Psoas muscle (tissue), 7 donors: ENCODE measurements at regions not wholly inside any gene's neighbourhood (a gene's known extent, or its start where the extent isn't known, plus 50 kb on each side); places are given as distances from the start of the nearest gene placed in this dataset.

Experiments
- ATAC-seq, 4 donors: fragments of 200-7000 bp; cut with Tn5 transposase; one replicate each; pipeline ENCODE4 v1.9.1; 2020; ENCODE audit warnings: moderate library complexity in 3 of 4, mild to moderate bottlenecking in 2 of 4
- DNase-seq, 2 donors: peaks; one replicate each; pipeline ENCODE4 v3.0.0-alpha.2; 2020
- H3K27ac ChIP-seq: fragments of 200-600 bp; one replicate; pipeline ENCODE4 v1.8.0; 2022
- H3K27me3 ChIP-seq, 3 donors: fragments of 200-600 bp in 1 of 3; one replicate each; pipeline versions ENCODE4 v1.6.1 to v1.8.0; 2013 to 2022; ENCODE audit warnings: low read length in 2 of 3, mild to moderate bottlenecking in 2 of 3, moderate library complexity in 1 of 3; ENCODE audit not compliant: insufficient read depth in 3 of 3
- H3K36me3 ChIP-seq, 2 donors: fragments of 200-600 bp in 1 of 2; one replicate each; pipeline versions ENCODE4 v1.6.1 to v1.8.0; 2013 to 2022; ENCODE audit warnings: low read depth in 1 of 2, mild to moderate bottlenecking in 1 of 2, moderate library complexity in 1 of 2; ENCODE audit not compliant: insufficient read depth in 1 of 2
- H3K4me1 ChIP-seq: fragments of 200-600 bp; one replicate; pipeline ENCODE4 v1.8.0; 2022
- H3K4me3 ChIP-seq: fragments of 200-600 bp; one replicate; pipeline ENCODE4 v1.8.0; 2022; ENCODE audit warnings: mild to moderate bottlenecking
- H3K9me3 ChIP-seq: fragments of 200-600 bp; one replicate; pipeline ENCODE4 v1.8.0; 2022
- CTCF ChIP-seq: fragments of 200-600 bp; IDR thresholded peaks from one replicate; pipeline ENCODE4 v1.8.0; 2022; ENCODE audit warnings: antibody characterized with exemption
- WGBS, 3 donors: extraction: QIAGEN DNeasy Blood & Tissue Kit; methylation state at CpG; one replicate each; pipeline versions ENCODE4 v1.1.6 to v1.1.7; 2013; 5-methylcytosine and 5-hydroxymethylcytosine counted together
- intact Hi-C, 2 donors: fragments of 100-400 bp; cut with DNase I; formaldehyde crosslinking; loops; one replicate each; pipeline versions ENCODE4 v1.11.0 to v1.14.2; 2022
- donor health status: healthy with polysubstance abuse.
- donor health status: DM: no; HTN: no; CAD: no; lungs with moderate emphysema.
- donor health status: Bipolar disorder and iron deficiency.
- donor health status: healthy.
- donor health status: DM: yes; HTN: yes; CAD: no.
- donor health status: DM: no; HTN: no; CAD: no.
- donor health status: DM: yes; HTN: yes; CAD: no.

DNA sequence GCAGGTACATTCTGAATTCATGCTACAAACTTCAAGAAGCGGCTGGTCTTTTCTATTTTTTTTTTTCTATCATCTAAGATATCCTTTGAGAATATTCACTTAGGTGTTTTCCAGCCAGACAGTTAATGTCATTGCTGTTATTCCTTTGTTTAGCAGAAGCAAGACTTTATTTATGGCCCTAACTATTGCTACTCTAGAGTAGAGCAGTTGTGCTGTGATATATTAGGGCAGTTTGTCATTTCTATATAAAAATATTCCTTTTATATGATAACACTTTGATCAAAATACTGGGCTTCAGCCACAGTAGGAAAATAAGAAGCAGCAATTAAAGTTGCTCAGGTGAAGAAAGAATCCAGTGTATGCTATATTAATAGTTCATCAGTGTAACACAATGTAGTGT lies 959.3 kb downstream of the NCAM2 start:
- no peak for TF ChIP-seq CTCF
- Histone ChIP-seq H3K9me3 (no peaks in the 10 kb centered on the region), H3K27ac (no peak overlapping the region), H3K27me3 (no peaks in the 10 kb centered on the region), H3K4me1 (no peaks in the 10 kb centered on the region), H3K4me3 (no peak overlapping the region), H3K36me3 (no peaks in the 10 kb centered on the region)
- no peak for ATAC-seq
- no peak for DNase-seq
- WGBS, 3 donors: 83 to 100% (median 94%) methylated on average over 1 of the region's 1 CpG
- intact Hi-C loops: no loop called here

GRCh38 chr21:21963911-21964310 lies 965.7 kb downstream of the NCAM2 start:
- H3K9me3 ChIP-seq: peaks cover 6% of the 10 kb centered on the region
- WGBS, 3 donors: 22 to 39% (median 31%) methylated on average over 1 of the region's 1 CpG
- H3K4me1 ChIP-seq: no peaks in the 10 kb centered on the region
- ATAC-seq: no peak
- H3K4me3 ChIP-seq: no peak overlapping the region
- H3K27me3 ChIP-seq: no peaks in the 10 kb centered on the region
- no peak for DNase-seq
- no peak for TF ChIP-seq CTCF
- intact Hi-C loops: no loop called here
- no peaks in the 10 kb centered on the region for H3K36me3 ChIP-seq
- H3K27ac ChIP-seq: no peak overlapping the region

DNA sequence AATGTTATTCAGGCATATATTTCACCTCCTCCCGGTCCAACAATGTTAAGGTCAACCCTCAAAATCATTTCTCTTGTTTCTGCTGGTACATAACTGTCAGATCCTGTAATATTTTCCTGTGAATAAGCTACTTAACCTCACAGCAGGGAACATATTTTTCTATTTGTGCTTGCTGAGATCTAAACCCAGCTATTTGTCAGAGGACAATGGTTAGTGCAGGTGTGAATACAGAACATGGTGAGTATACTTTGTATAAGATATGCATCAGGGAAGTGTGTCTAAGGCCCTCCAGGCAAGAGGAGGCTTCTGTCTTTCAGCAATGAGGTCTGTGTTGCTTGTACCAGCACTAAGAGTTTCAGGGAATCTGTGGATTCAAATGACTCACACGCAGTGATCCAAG lies 970.6 kb downstream of the NCAM2 start:
- intact Hi-C loops: no loop called here

GRCh38 chr21:21969211-21969610 lies 971.0 kb downstream of the NCAM2 start:
- intact Hi-C loops: no loop called here
- WGBS, 3 donors: 30 to 39% (median 30%) methylated on average over 2 of the region's 2 CpGs
- no peak for TF ChIP-seq CTCF
- H3K27ac ChIP-seq: no peak overlapping the region
- no peaks in the 10 kb centered on the region for H3K4me1 ChIP-seq
- DNase-seq (no peak), ATAC-seq (no peak)
- H3K9me3 ChIP-seq: peaks cover 1% of the 10 kb centered on the region
- no peak overlapping the region for H3K4me3 ChIP-seq
- H3K27me3 ChIP-seq: no peaks in the 10 kb centered on the region
- no peaks in the 10 kb centered on the region for H3K36me3 ChIP-seq

More for the DNA sequence above, 970.6 kb downstream of the NCAM2 start:
- TF ChIP-seq CTCF: no peak
- no peak overlapping the region for H3K27ac ChIP-seq
- ATAC-seq (no peak), DNase-seq (no peak)
- no peak overlapping the region for H3K4me3 ChIP-seq
- no peaks in the 10 kb centered on the region for H3K27me3 ChIP-seq
- H3K9me3 ChIP-seq: peaks cover 5% of the 10 kb centered on the region
- H3K36me3 ChIP-seq: no peaks in the 10 kb centered on the region
- WGBS, 3 donors: 55 to 65% (median 61%) methylated on average over 2 of the region's 2 CpGs
- H3K4me1 ChIP-seq: no peaks in the 10 kb centered on the region

GRCh38 chr21:21971384-21971783 lies 973.2 kb downstream of the NCAM2 start:
- H3K4me1 ChIP-seq: no peaks in the 10 kb centered on the region
- ATAC-seq: no peak
- no peak overlapping the region for H3K4me3 ChIP-seq
- H3K27ac ChIP-seq: no peak overlapping the region
- no peaks in the 10 kb centered on the region for H3K27me3 ChIP-seq
- no peak for DNase-seq
- intact Hi-C loops: no loop called here
- H3K9me3 ChIP-seq: peaks cover 3% of the 10 kb centered on the region
- no peak for TF ChIP-seq CTCF
- H3K36me3 ChIP-seq: no peaks in the 10 kb centered on the region
- WGBS, 3 donors: 23 to 24% (median 24%) methylated on average over 4 of the region's 4 CpGs
